IgD-negative memory B cell (primary cell): ENCODE measurements at regions not wholly inside any gene's neighbourhood (a gene's known extent, or its start where the extent isn't known, plus 50 kb on each side); places are given as distances from the start of the nearest gene placed in this dataset.
A peak's percentile ranks its signal among the peaks of the same experiment; 100 is the strongest.

Experiments
- H3K27ac Mint-ChIP-seq, 3 donors: one replicate each; pipeline ENCODE4 v1.8.0; 2020 to 2022; ENCODE audit warnings: mild to moderate bottlenecking in 3 of 3, mixed read lengths in 3 of 3, moderate library complexity in 1 of 3
- H3K27me3 Mint-ChIP-seq: one replicate; pipeline ENCODE4 v1.8.0; 2021; ENCODE audit warnings: mixed read lengths
- H3K36me3 Mint-ChIP-seq: one replicate; pipeline ENCODE4 v1.8.0; 2020; ENCODE audit warnings: mild to moderate bottlenecking, mixed read lengths
- H3K4me1 Mint-ChIP-seq, 3 donors: one replicate each; pipeline ENCODE4 v1.8.0; 2020 to 2022; ENCODE audit warnings: mixed read lengths in 3 of 3, mild to moderate bottlenecking in 1 of 3
- H3K4me3 Mint-ChIP-seq, 4 donors: one replicate each; pipeline ENCODE4 v1.8.0; 2020 to 2022; ENCODE audit warnings: mild to moderate bottlenecking in 4 of 4, mixed read lengths in 4 of 4, moderate library complexity in 3 of 4
- H3K9me3 Mint-ChIP-seq, 3 donors: one replicate each; pipeline ENCODE4 v1.8.0; 2020 to 2021; ENCODE audit warnings: mixed read lengths in 3 of 3, mild to moderate bottlenecking in 1 of 3

GRCh38 chr4:157983300-157983699, 189.5 kb downstream of the GASK1B start:
- no peaks in the 10 kb centered on the region for H3K27me3 Mint-ChIP-seq
- no peaks in the 10 kb centered on the region for H3K36me3 Mint-ChIP-seq
- H3K4me3 Mint-ChIP-seq, result no peak overlapping the region
- H3K27ac Mint-ChIP-seq, result no peak overlapping the region
- H3K9me3 Mint-ChIP-seq, result peaks cover 0 to 3% (median 0%) of the 10 kb centered on the region in 3 donors
- peaks cover 0 to 3% (median 2%) of the 10 kb centered on the region in 3 donors for H3K4me1 Mint-ChIP-seq

GRCh38 chr4:157980158-157980557, 192.7 kb downstream of the GASK1B start:
- Mint-ChIP-seq H3K27me3 (no peaks in the 10 kb centered on the region), H3K36me3 (no peaks in the 10 kb centered on the region), H3K27ac (no peak overlapping the region), H3K4me1 (peaks cover 0 to 3% (median 2%) of the 10 kb centered on the region in 3 donors), H3K9me3 (peaks cover 0 to 1% (median 0%) of the 10 kb centered on the region in 3 donors), H3K4me3 (peak overlapping the region in 1 of 4 donors; percentile 36)

- Mint-ChIP-seq H3K4me3 (no peak overlapping the region), H3K27ac (no peak overlapping the region), H3K4me1 (peaks cover 0 to 3% (median 2%) of the 10 kb centered on the region in 3 donors)
These were observed 194.0 kb downstream of the GASK1B start for GRCh38 chr4:157978680-157979361.

GRCh38 chr4:157977086-157977485, 195.7 kb downstream of the GASK1B start:
- no peaks in the 10 kb centered on the region for H3K36me3 Mint-ChIP-seq
- H3K27ac Mint-ChIP-seq, result no peak overlapping the region
- no peaks in the 10 kb centered on the region for H3K27me3 Mint-ChIP-seq
- H3K9me3 Mint-ChIP-seq, result no peaks in the 10 kb centered on the region
- no peak overlapping the region for H3K4me3 Mint-ChIP-seq
- H3K4me1 Mint-ChIP-seq, result peaks cover 0 to 3% (median 2%) of the 10 kb centered on the region in 3 donors

More at GRCh38 chr4:157978680-157979361, 194.0 kb downstream of the GASK1B start:
- Mint-ChIP-seq H3K27me3 (no peaks in the 10 kb centered on the region), H3K36me3 (no peaks in the 10 kb centered on the region), H3K9me3 (no peaks in the 10 kb centered on the region)

- H3K36me3 Mint-ChIP-seq, result no peaks in the 10 kb centered on the region
- H3K27ac Mint-ChIP-seq, result no peak overlapping the region
- no peak overlapping the region for H3K4me3 Mint-ChIP-seq
- H3K27me3 Mint-ChIP-seq, result no peaks in the 10 kb centered on the region
- peaks cover 0 to 2% (median 0%) of the 10 kb centered on the region in 3 donors for H3K9me3 Mint-ChIP-seq
- no peaks in the 10 kb centered on the region for H3K4me1 Mint-ChIP-seq
These were observed 199.5 kb downstream of the GASK1B start for GRCh38 chr4:157973297-157973696.

GRCh38 chr4:157964463-157964862, 208.4 kb downstream of the GASK1B start:
- no peak overlapping the region for H3K27ac Mint-ChIP-seq
- H3K4me3 Mint-ChIP-seq, result no peak overlapping the region
- no peaks in the 10 kb centered on the region for H3K4me1 Mint-ChIP-seq
- H3K9me3 Mint-ChIP-seq, result peaks cover 0 to 1% (median 0%) of the 10 kb centered on the region in 3 donors
- H3K27me3 Mint-ChIP-seq, result no peaks in the 10 kb centered on the region
- no peaks in the 10 kb centered on the region for H3K36me3 Mint-ChIP-seq

- H3K9me3 Mint-ChIP-seq, result peaks cover 0 to 1% (median 0%) of the 10 kb centered on the region in 3 donors
- H3K36me3 Mint-ChIP-seq, result no peaks in the 10 kb centered on the region
- no peaks in the 10 kb centered on the region for H3K4me1 Mint-ChIP-seq
- no peaks in the 10 kb centered on the region for H3K27me3 Mint-ChIP-seq
- H3K27ac Mint-ChIP-seq, result no peak overlapping the region
- H3K4me3 Mint-ChIP-seq, result no peak overlapping the region
These were observed 211.4 kb downstream of the GASK1B start for GRCh38 chr4:157961229-157961990.

- H3K27ac Mint-ChIP-seq, result no peak overlapping the region
- H3K4me3 Mint-ChIP-seq, result no peak overlapping the region
- no peaks in the 10 kb centered on the region for H3K9me3 Mint-ChIP-seq
- no peaks in the 10 kb centered on the region for H3K27me3 Mint-ChIP-seq
- no peaks in the 10 kb centered on the region for H3K4me1 Mint-ChIP-seq
- H3K36me3 Mint-ChIP-seq, result no peaks in the 10 kb centered on the region
These were observed 214.9 kb downstream of the GASK1B start for GRCh38 chr4:157957905-157958304.

- no peaks in the 10 kb centered on the region for H3K4me1 Mint-ChIP-seq
- no peaks in the 10 kb centered on the region for H3K27me3 Mint-ChIP-seq
- peaks cover under 1 to 3% (median 1%) of the 10 kb centered on the region in 3 donors for H3K9me3 Mint-ChIP-seq
- H3K36me3 Mint-ChIP-seq, result no peaks in the 10 kb centered on the region
- no peak overlapping the region for H3K4me3 Mint-ChIP-seq
- peak overlapping the region in 1 of 3 donors; percentile 48 for H3K27ac Mint-ChIP-seq
These were observed 230.8 kb downstream of the GASK1B start for GRCh38 chr4:157942017-157942416.

- H3K9me3 Mint-ChIP-seq, result peaks cover 0 to 2% (median 0%) of the 10 kb centered on the region in 3 donors
- H3K27ac Mint-ChIP-seq, result no peak overlapping the region
These were observed 238.7 kb downstream of the GASK1B start for GRCh38 chr4:157934151-157934550.

GRCh38 chr4:157932936-157933335, 239.9 kb downstream of the GASK1B start:
- no peaks in the 10 kb centered on the region for H3K36me3 Mint-ChIP-seq
- H3K4me1 Mint-ChIP-seq, result peaks cover 0 to 1% (median 0%) of the 10 kb centered on the region in 3 donors
- H3K27ac Mint-ChIP-seq, result no peak overlapping the region
- no peak overlapping the region for H3K4me3 Mint-ChIP-seq
- peaks cover 0 to 2% (median 0%) of the 10 kb centered on the region in 3 donors for H3K9me3 Mint-ChIP-seq
- no peaks in the 10 kb centered on the region for H3K27me3 Mint-ChIP-seq

More at GRCh38 chr4:157934151-157934550, 238.7 kb downstream of the GASK1B start:
- peaks cover 0 to 1% (median 0%) of the 10 kb centered on the region in 3 donors for H3K4me1 Mint-ChIP-seq
- H3K36me3 Mint-ChIP-seq, result no peaks in the 10 kb centered on the region
- H3K27me3 Mint-ChIP-seq, result no peaks in the 10 kb centered on the region
- no peak overlapping the region for H3K4me3 Mint-ChIP-seq

- H3K27ac Mint-ChIP-seq, result no peak overlapping the region
- no peaks in the 10 kb centered on the region for H3K36me3 Mint-ChIP-seq
- no peaks in the 10 kb centered on the region for H3K27me3 Mint-ChIP-seq
- no peak overlapping the region for H3K4me3 Mint-ChIP-seq
- peaks cover 3 to 6% (median 3%) of the 10 kb centered on the region in 3 donors for H3K9me3 Mint-ChIP-seq
- no peaks in the 10 kb centered on the region for H3K4me1 Mint-ChIP-seq
These were observed 243.3 kb downstream of the GASK1B start for GRCh38 chr4:157929486-157929885.

GRCh38 chr4:157918036-157918832, 254.6 kb downstream of the GASK1B start:
- no peak overlapping the region for H3K27ac Mint-ChIP-seq
- H3K9me3 Mint-ChIP-seq, result peaks cover 3 to 10% (median 4%) of the 10 kb centered on the region in 3 donors
- no peaks in the 10 kb centered on the region for H3K36me3 Mint-ChIP-seq
- H3K4me3 Mint-ChIP-seq, result no peak overlapping the region
- no peaks in the 10 kb centered on the region for H3K27me3 Mint-ChIP-seq
- H3K4me1 Mint-ChIP-seq, result peaks cover 0 to 3% (median 0%) of the 10 kb centered on the region in 3 donors

GRCh38 chr4:157912212-157912611, 260.6 kb downstream of the GASK1B start:
- H3K4me3 Mint-ChIP-seq, result no peak overlapping the region
- H3K4me1 Mint-ChIP-seq, result no peaks in the 10 kb centered on the region
- peaks cover 0 to 4% (median 0%) of the 10 kb centered on the region in 3 donors for H3K9me3 Mint-ChIP-seq
- no peak overlapping the region for H3K27ac Mint-ChIP-seq
- no peaks in the 10 kb centered on the region for H3K36me3 Mint-ChIP-seq
- no peaks in the 10 kb centered on the region for H3K27me3 Mint-ChIP-seq

- Mint-ChIP-seq H3K27ac (no peak overlapping the region), H3K27me3 (no peaks in the 10 kb centered on the region), H3K36me3 (no peaks in the 10 kb centered on the region), H3K4me3 (no peak overlapping the region), H3K9me3 (peaks cover 0 to 4% (median 0%) of the 10 kb centered on the region in 3 donors), H3K4me1 (no peaks in the 10 kb centered on the region)
These were observed 261.2 kb downstream of the GASK1B start for GRCh38 chr4:157911662-157912061.
